Brain pericyte (primary cell): ENCODE measurements at regions not wholly inside any gene's neighbourhood (a gene's known extent, or its start where the extent isn't known, plus 50 kb on each side); places are given as distances from the start of the nearest gene placed in this dataset.

Source experiments
- DNase-seq: peaks from one replicate; pipeline ENCODE4 v3.0.0-alpha.2; 2012; ENCODE audit warnings: low read depth, low spot score

- no peak for DNase-seq
Observed at GRCh38 chr2:207479198-207479785, 50.5 kb upstream of the CREB1 start.
